GM19035 (cell line): ENCODE measurements at regions not wholly inside any gene's neighbourhood (a gene's known extent, or its start where the extent isn't known, plus 50 kb on each side); places are given as distances from the start of the nearest gene placed in this dataset.
"Not testable (repeated sequence)": the region's sequence is repeated elsewhere in the genome, so short reads cannot be mapped to it uniquely, and the experiment has no call there.

Source experiments
- ATAC-seq: cut with Tn5 transposase; IDR thresholded peaks from one replicate; pipeline ENCODE4 v1.9.1; 2021; ENCODE audit not compliant: unreplicated experiment

- no peak for ATAC-seq
Observed at GRCh38 chr2:145807554-145807953, 1287.6 kb upstream of the ZEB2 start.

- no peak for ATAC-seq
Observed at GRCh38 chr2:145806546-145806945, 1286.6 kb upstream of the ZEB2 start.

GRCh38 chr2:145802133-145802532 lies 1282.2 kb upstream of the ZEB2 start:
- no peak for ATAC-seq

GRCh38 chr2:145801210-145801609 lies 1281.3 kb upstream of the ZEB2 start:
- no peak for ATAC-seq

GRCh38 chr2:145800151-145801091 lies 1280.5 kb upstream of the ZEB2 start:
- ATAC-seq: no peak

- no peak for ATAC-seq
Observed at GRCh38 chr2:145799595-145800108, 1279.7 kb upstream of the ZEB2 start.

GRCh38 chr2:145798419-145798818 lies 1278.5 kb upstream of the ZEB2 start:
- ATAC-seq: no peak

GRCh38 chr2:145797692-145798091 lies 1277.8 kb upstream of the ZEB2 start:
- no peak for ATAC-seq

- no peak for ATAC-seq
Observed at GRCh38 chr2:145792745-145793144, 1272.8 kb upstream of the ZEB2 start.

- ATAC-seq: no peak
Observed at GRCh38 chr2:145789636-145790035, 1269.7 kb upstream of the ZEB2 start.

- not testable (repeated sequence) for ATAC-seq
Observed at GRCh38 chr2:145787597-145788361, 1267.9 kb upstream of the ZEB2 start.

GRCh38 chr2:145782607-145783006 lies 1262.7 kb upstream of the ZEB2 start:
- ATAC-seq: not testable (repeated sequence)

GRCh38 chr2:145777914-145778313 lies 1258.0 kb upstream of the ZEB2 start:
- ATAC-seq: no peak

GRCh38 chr2:145777297-145777696 lies 1257.4 kb upstream of the ZEB2 start:
- ATAC-seq: no peak

GRCh38 chr2:145775591-145775990 lies 1255.7 kb upstream of the ZEB2 start:
- ATAC-seq: no peak

- ATAC-seq: peak; percentile 93
Observed at GRCh38 chr2:145771525-145771924, 1251.6 kb upstream of the ZEB2 start.

- no peak for ATAC-seq
Observed at GRCh38 chr2:145769011-145769716, 1249.2 kb upstream of the ZEB2 start.

- ATAC-seq: no peak
Observed at GRCh38 chr2:145765874-145766273, 1246.0 kb upstream of the ZEB2 start.

- no peak for ATAC-seq
Observed at GRCh38 chr2:145764631-145765030, 1244.7 kb upstream of the ZEB2 start.

- ATAC-seq: no peak
Observed at GRCh38 chr2:145760781-145761649, 1241.1 kb upstream of the ZEB2 start.
